ENCODE measurements at regions not wholly inside any gene's neighbourhood (a gene's known extent, or its start where the extent isn't known, plus 50 kb on each side); places are given as distances from the start of the nearest gene placed in this dataset.

DNA sequence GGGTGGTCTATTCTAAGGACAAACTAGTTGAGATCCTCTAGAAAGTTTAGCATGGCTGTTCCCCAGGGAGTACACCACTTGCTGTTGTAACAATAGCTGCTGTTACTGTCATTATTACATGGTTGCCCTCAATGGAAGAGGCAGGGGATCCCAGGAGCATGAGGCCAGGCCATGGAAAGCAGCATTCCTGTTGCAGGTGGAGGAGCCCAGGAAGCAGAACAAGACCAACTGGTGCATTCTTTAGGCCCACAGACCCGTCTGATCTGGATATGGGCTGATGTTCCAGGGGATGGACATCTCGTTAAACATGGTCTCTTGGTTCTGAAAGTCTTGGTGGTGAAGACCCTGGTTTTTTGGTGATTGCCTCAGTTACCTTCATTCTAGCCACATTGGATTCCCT lies 109.2 kb upstream of the WSCD2 start:
- no peaks in the 10 kb centered on the region for H3K9me3 ChIP-seq
- H3K9ac ChIP-seq, result no peak overlapping the region
- H3K36me3 ChIP-seq, result no peaks in the 10 kb centered on the region
- H3K27me3 ChIP-seq, result no peaks in the 10 kb centered on the region
- no peak for TF ChIP-seq Cebpa-rat (IDR thresholded peaks at IDR 0.05)
- H3K4me2 ChIP-seq, result no peak overlapping the region
- H3K27ac ChIP-seq, result no peak overlapping the region
- no peaks in the 10 kb centered on the region for H3K4me1 ChIP-seq
- no peaks in the 10 kb centered on the region for H4K20me1 ChIP-seq
- no peak overlapping the region for H3K4me3 ChIP-seq

GRCh38 chr12:108021141-108021540 lies 107.9 kb upstream of the WSCD2 start:
- Histone ChIP-seq H3K4me2 (no peak overlapping the region), H3K4me3 (no peak overlapping the region), H3K9ac (no peak overlapping the region), H4K20me1 (no peaks in the 10 kb centered on the region), H3K36me3 (no peaks in the 10 kb centered on the region), H3K9me3 (no peaks in the 10 kb centered on the region), H3K4me1 (no peaks in the 10 kb centered on the region), H3K27ac (no peak overlapping the region), H3K27me3 (no peaks in the 10 kb centered on the region)
- TF ChIP-seq Cebpa-rat (IDR thresholded peaks at IDR 0.05), result no peak

- TF ChIP-seq Cebpa-rat (IDR thresholded peaks at IDR 0.05), result no peak
- H3K4me1 ChIP-seq, result no peaks in the 10 kb centered on the region
- no peaks in the 10 kb centered on the region for H3K36me3 ChIP-seq
- H3K4me3 ChIP-seq, result no peak overlapping the region
- H3K27ac ChIP-seq, result no peak overlapping the region
- H3K4me2 ChIP-seq, result no peak overlapping the region
- no peak overlapping the region for H3K9ac ChIP-seq
- no peaks in the 10 kb centered on the region for H3K9me3 ChIP-seq
- no peaks in the 10 kb centered on the region for H3K27me3 ChIP-seq
- no peaks in the 10 kb centered on the region for H4K20me1 ChIP-seq
These were observed 107.1 kb upstream of the WSCD2 start for GRCh38 chr12:108021949-108022522.

DNA sequence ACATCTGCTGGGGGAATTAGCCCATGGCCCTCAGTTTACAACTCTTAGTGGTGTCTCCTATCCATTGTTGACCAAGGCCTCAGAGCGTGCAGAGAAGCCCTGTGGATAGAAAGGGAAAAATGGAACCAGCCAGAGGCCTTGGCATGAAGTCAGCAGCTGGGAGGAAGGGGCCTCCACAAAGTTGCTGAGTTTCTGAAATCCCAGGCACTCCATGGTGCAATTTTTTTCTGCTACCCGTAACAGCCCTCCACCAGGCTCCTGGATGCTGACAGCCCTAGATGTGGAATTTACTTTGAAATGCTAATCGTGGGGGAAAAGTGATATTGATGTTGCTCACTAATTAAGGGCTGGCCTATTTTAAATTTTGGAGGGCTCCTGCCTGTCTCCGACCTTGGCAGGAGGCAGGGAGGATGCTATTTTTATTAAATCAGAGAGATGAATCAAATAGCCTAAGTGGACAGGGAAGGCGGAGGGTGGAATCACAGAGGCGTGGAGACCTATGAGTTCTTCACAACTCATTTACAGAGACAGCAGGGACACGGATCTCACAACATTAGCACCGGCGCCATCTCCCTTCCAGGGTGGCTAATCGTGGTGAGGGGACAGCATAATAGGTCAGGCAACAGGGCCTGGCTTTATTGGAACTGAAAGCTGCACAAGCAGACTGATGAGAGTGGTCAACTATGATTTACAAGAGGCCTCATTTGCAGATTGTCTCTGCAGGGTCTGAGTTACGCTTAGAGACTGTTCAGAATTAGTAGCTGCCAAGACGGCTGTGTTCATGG lies 99.8 kb upstream of the WSCD2 start:
- H3K4me3 ChIP-seq, result no peak overlapping the region
- no peaks in the 10 kb centered on the region for H3K9me3 ChIP-seq
- H3K27ac ChIP-seq, result no peak overlapping the region
- H3K4me1 ChIP-seq, result no peaks in the 10 kb centered on the region
- no peak for TF ChIP-seq Cebpa-rat (IDR thresholded peaks at IDR 0.05)
- no peaks in the 10 kb centered on the region for H3K36me3 ChIP-seq
- no peak overlapping the region for H3K4me2 ChIP-seq
- no peaks in the 10 kb centered on the region for H4K20me1 ChIP-seq
- no peak overlapping the region for H3K9ac ChIP-seq
- no peaks in the 10 kb centered on the region for H3K27me3 ChIP-seq

DNA sequence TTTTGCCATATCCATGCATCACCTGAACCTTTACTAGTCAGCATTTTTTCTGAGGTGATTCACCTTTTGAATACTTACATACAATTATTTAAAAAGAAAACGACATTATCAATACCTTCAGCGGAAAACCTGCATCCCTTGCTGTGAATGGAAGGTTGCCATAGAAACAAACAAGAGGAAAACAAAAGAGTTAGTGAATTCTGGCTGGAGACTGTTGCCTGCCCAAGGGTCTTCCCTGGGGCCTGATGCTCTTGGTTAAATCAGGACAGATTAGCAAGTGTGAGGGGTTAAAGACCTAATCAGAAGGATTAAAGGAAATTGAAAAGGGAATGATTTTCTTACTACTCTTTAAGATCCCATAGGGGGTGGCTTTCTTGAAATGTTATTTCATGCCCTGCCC lies 96.0 kb upstream of the WSCD2 start:
- TF ChIP-seq Cebpa-rat (IDR thresholded peaks at IDR 0.05), result no peak
- H3K27me3 ChIP-seq, result no peaks in the 10 kb centered on the region

DNA sequence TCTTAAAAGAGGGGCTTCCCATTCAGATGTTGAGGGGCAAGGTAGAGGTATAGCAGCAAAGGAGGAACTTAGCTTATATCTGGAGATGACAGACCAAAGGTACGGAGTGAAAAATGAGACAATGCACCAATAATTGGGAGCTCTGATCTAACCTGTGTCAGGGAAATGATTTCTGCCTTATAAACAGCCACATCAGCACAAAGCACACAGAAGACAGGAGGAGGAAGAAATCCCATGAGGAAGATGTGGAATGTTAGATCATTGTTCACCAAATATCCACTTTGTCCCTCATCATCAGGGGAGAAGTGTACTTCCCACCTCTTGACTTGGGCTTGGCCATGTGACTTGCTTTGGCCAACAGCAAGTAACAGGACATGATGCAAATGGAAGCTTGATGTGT lies 93.7 kb upstream of the WSCD2 start:
- Histone ChIP-seq H3K9ac (no peak overlapping the region), H3K4me3 (no peak overlapping the region), H3K27me3 (no peaks in the 10 kb centered on the region), H3K36me3 (no peaks in the 10 kb centered on the region), H3K9me3 (no peaks in the 10 kb centered on the region), H4K20me1 (no peaks in the 10 kb centered on the region), H3K4me1 (no peaks in the 10 kb centered on the region), H3K4me2 (no peak overlapping the region), H3K27ac (no peak overlapping the region)
- no peak for TF ChIP-seq Cebpa-rat (IDR thresholded peaks at IDR 0.05)

More for the DNA sequence above, 96.0 kb upstream of the WSCD2 start:
- H3K4me3 ChIP-seq, result no peak overlapping the region
- no peak overlapping the region for H3K27ac ChIP-seq
- no peak overlapping the region for H3K4me2 ChIP-seq
- H3K9ac ChIP-seq, result no peak overlapping the region
- no peaks in the 10 kb centered on the region for H3K36me3 ChIP-seq
- H3K4me1 ChIP-seq, result no peaks in the 10 kb centered on the region
- no peaks in the 10 kb centered on the region for H3K9me3 ChIP-seq
- H4K20me1 ChIP-seq, result no peaks in the 10 kb centered on the region

DNA sequence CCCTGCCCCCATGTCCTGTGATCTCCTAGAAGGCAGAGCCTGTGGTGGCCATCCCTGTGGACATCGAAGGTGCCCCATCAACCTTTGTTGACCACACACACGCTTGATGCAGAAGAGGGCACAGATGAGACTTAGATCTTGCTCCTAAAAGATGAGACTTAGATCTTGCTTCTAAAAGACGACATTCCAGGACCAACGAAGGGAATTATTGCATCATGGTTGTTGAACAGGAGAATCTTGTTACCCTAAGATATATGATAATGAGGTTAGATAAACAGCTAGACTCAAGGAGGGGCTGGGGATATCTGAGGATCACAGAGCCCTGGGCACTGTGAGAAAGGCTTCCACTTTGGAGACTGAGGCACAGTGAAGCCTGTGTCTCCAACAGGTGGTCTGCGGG lies 91.1 kb upstream of the WSCD2 start:
- Histone ChIP-seq H3K27ac (no peak overlapping the region), H3K4me1 (no peaks in the 10 kb centered on the region), H3K9ac (no peak overlapping the region), H3K36me3 (no peaks in the 10 kb centered on the region), H3K4me3 (no peak overlapping the region), H4K20me1 (no peaks in the 10 kb centered on the region), H3K27me3 (no peaks in the 10 kb centered on the region), H3K4me2 (no peak overlapping the region), H3K9me3 (no peaks in the 10 kb centered on the region)
- TF ChIP-seq Cebpa-rat (IDR thresholded peaks at IDR 0.05), result no peak

- Histone ChIP-seq H3K4me1 (no peaks in the 10 kb centered on the region), H4K20me1 (no peaks in the 10 kb centered on the region), H3K27me3 (no peaks in the 10 kb centered on the region), H3K36me3 (no peaks in the 10 kb centered on the region), H3K9ac (no peak overlapping the region), H3K27ac (no peak overlapping the region), H3K9me3 (no peaks in the 10 kb centered on the region), H3K4me2 (no peak overlapping the region), H3K4me3 (no peak overlapping the region)
- no peak for TF ChIP-seq Cebpa-rat (IDR thresholded peaks at IDR 0.05)
These were observed 89.3 kb upstream of the WSCD2 start for GRCh38 chr12:108039794-108040193.

- Histone ChIP-seq H3K27me3 (no peaks in the 10 kb centered on the region), H4K20me1 (no peaks in the 10 kb centered on the region), H3K9ac (no peak overlapping the region), H3K36me3 (no peaks in the 10 kb centered on the region), H3K9me3 (no peaks in the 10 kb centered on the region), H3K4me3 (no peak overlapping the region), H3K27ac (no peak overlapping the region), H3K4me1 (peaks cover 2% of the 10 kb centered on the region), H3K4me2 (no peak overlapping the region)
- TF ChIP-seq Cebpa-rat (IDR thresholded peaks at IDR 0.05), result no peak
These were observed 88.1 kb upstream of the WSCD2 start for GRCh38 chr12:108040947-108041346.

GRCh38 chr12:108043286-108043685 lies 85.8 kb upstream of the WSCD2 start:
- Histone ChIP-seq H3K27ac (no peak overlapping the region), H3K9me3 (no peaks in the 10 kb centered on the region), H3K36me3 (no peaks in the 10 kb centered on the region), H3K4me1 (peaks cover 20% of the 10 kb centered on the region), H3K4me2 (no peak overlapping the region), H3K4me3 (no peak overlapping the region), H3K27me3 (no peaks in the 10 kb centered on the region), H4K20me1 (no peaks in the 10 kb centered on the region), H3K9ac (no peak overlapping the region)
- TF ChIP-seq Cebpa-rat (IDR thresholded peaks at IDR 0.05), result no peak

All from BLaER1 (cell line).